HepG2 (cell line): ENCODE measurements at regions not wholly inside any gene's neighbourhood (a gene's known extent, or its start where the extent isn't known, plus 50 kb on each side); places are given as distances from the start of the nearest gene placed in this dataset.
A peak's percentile ranks its signal among the peaks of the same experiment; 100 is the strongest.

ENCODE experiments used
- AHDC1 ChIP-seq: sonication (generic); formaldehyde crosslinking; IDR thresholded peaks from 2 replicates; pipeline ENCODE4 v1.5.1; 2020; ENCODE audit warnings: mild to moderate bottlenecking, missing genetic modification reagents, borderline replicate concordance
- CBX2 ChIP-seq, 2 experiments: fragments of 200-600 bp in 1 of 2; sonication (generic); formaldehyde crosslinking in 1 of 2; IDR thresholded peaks; 2 replicates each; pipeline versions ENCODE4 v1.7.0 to v1.8.1; 2018 to 2022; ENCODE audit warnings: low read depth in 2 of 2, low read length in 1 of 2, mild to moderate bottlenecking in 1 of 2, missing genetic modification reagents in 1 of 2
- MED1 ChIP-seq: sonication (generic); formaldehyde crosslinking; IDR thresholded peaks from 2 replicates; pipeline ENCODE4 v1.4.0; 2020; ENCODE audit warnings: missing genetic modification reagents
- MTA1 ChIP-seq: sonication (generic); formaldehyde crosslinking; IDR thresholded peaks from 2 replicates; pipeline ENCODE4 v1.4.0; 2020; ENCODE audit warnings: missing genetic modification reagents, mild to moderate bottlenecking, borderline replicate concordance
- NFKBIZ ChIP-seq: IDR thresholded peaks from 2 replicates; pipeline ENCODE4 v1.6.1; 2018; ENCODE audit warnings: missing genetic modification reagents, missing compliant biosample characterization
- RFXANK ChIP-seq: IDR thresholded peaks from 2 replicates; pipeline ENCODE4 v1.6.1; 2016
- ZBTB10 ChIP-seq: sonication (generic); formaldehyde crosslinking; IDR thresholded peaks from 2 replicates; pipeline ENCODE4 v1.4.0; 2020; ENCODE audit warnings: missing genetic modification reagents, borderline replicate concordance
- ZFY ChIP-seq: sonication (generic); formaldehyde crosslinking; IDR thresholded peaks from 2 replicates; pipeline ENCODE4 v1.4.0; 2020; ENCODE audit warnings: missing genetic modification reagents
- ZNF503 ChIP-seq: sonication (generic); formaldehyde crosslinking; IDR thresholded peaks from 2 replicates; pipeline ENCODE4 v1.4.0; 2020; ENCODE audit warnings: missing genetic modification reagents
- ZNF652 ChIP-seq: IDR thresholded peaks from 2 replicates; pipeline ENCODE4 v1.6.1; 2016; ENCODE audit warnings: low read depth, borderline replicate concordance
- ZNF687 ChIP-seq: sonication (generic); formaldehyde crosslinking; IDR thresholded peaks from 2 replicates; pipeline ENCODE4 v1.5.1; 2020; ENCODE audit warnings: mild to moderate bottlenecking, missing genetic modification reagents, moderate library complexity
- ZSCAN31 ChIP-seq: sonication (generic); formaldehyde crosslinking; IDR thresholded peaks from 2 replicates; pipeline ENCODE4 v1.5.0; 2020; ENCODE audit warnings: low read depth, mild to moderate bottlenecking, missing genetic modification reagents
- ZSCAN9 ChIP-seq: IDR thresholded peaks from 2 replicates; pipeline ENCODE4 v1.6.1; 2016; ENCODE audit warnings: borderline replicate concordance

GRCh38 chr20:50278684-50279531, 88.3 kb downstream of the CEBPB start (continued):
- TF ChIP-seq ZNF503 (CRISPR knock-in tag) (no peak), AHDC1 (no peak), ZFY (CRISPR knock-in tag) (peak; percentile 54), NFKBIZ (CRISPR knock-in tag) (peak; percentile 56; the same call in 1 of the 2 replicates), ZSCAN31 (peak; percentile 72; the same call in 1 of the 2 replicates), MED1 (peak; percentile 87), MTA1 (CRISPR knock-in tag) (no peak), ZNF687 (CRISPR knock-in tag) (peak; percentile 94), ZNF652 (CRISPR knock-in tag) (peak; percentile 97), ZSCAN9 (peak; percentile 69), RFXANK (CRISPR knock-in tag) (no peak), ZBTB10 (CRISPR knock-in tag) (peak; percentile 22; the same call in 1 of the 2 replicates), CBX2 (IDR thresholded peaks at IDR 0.05; ENCODE audit: low read depth, low read length) (no peak), CBX2 (CRISPR knock-in tag; IDR thresholded peaks at IDR 0.05; ENCODE audit: low read depth) (no peak)
